K562 (cell line): ENCODE measurements at regions not wholly inside any gene's neighbourhood (a gene's known extent, or its start where the extent isn't known, plus 50 kb on each side); places are given as distances from the start of the nearest gene placed in this dataset.

Experiments used
- ATAC-seq: fragments of 200-7000 bp; cut with Tn5 transposase; 3 replicates; pipeline ENCODE4 v1.9.1; 2020; ENCODE audit warnings: moderate library complexity
- BruUV-seq: library from RNA; stranded (reverse); fragments of 400-500 nt; replicated peaks from 2 replicates; lab custom pipeline; 2021; lab: Mats Ljungman, UMichigan
- CTCF ChIA-PET: fragments of 300-600 bp; formaldehyde crosslinking; extraction: SDS; loops from one replicate; lab custom pipeline; 2021; ENCODE audit warnings: low intra/inter-chr PET ratio; lab: Yijun Ruan, JAX
- POLR2A ChIA-PET: fragments of 300-600, 350-650 bp; sonication (Branson Sonifier 250); formaldehyde crosslinking; extraction: SDS; loops from one replicate; lab custom pipeline; 2021; ENCODE audit warnings: antibody characterized with exemption, inconsistent platforms; lab: Yijun Ruan, JAX
- DNase-seq, 4 experiments: peaks; one replicate each; pipeline versions ENCODE4 v3.0.0 to v3.0.0-alpha.2; 2011 to 2018; ENCODE audit warnings: low spot score in 3 of 4, mixed read lengths in 3 of 4; ENCODE audit errors: extremely low read depth in 1 of 4
- FAIRE-seq: peaks from 2 replicates; lab custom pipeline; 2011; peaks lifted over from hg19 to GRCh38; lab: Jason Lieb, UNC
- H2AFZ ChIP-seq: 2 replicates; pipeline ENCODE4 v1.6.0; 2011; ENCODE audit warnings: low read depth, low read length, control low read depth, inconsistent platforms
- H3K27ac ChIP-seq: fragments of 200-600 bp; 3 replicates; pipeline ENCODE4 v1.8.0; 2011; ENCODE audit warnings: low read depth, mild to moderate bottlenecking, control low read depth, inconsistent platforms, low read length, moderate library complexity, mixed read lengths; ENCODE audit errors: extremely low read depth
- H3K27me3 ChIP-seq, 2 experiments: fragments of 300-600 bp in 1 of 2; 2 replicates in 1 of 2; 3 replicates in 1 of 2; pipeline versions ENCODE4 v1.6.0 to v1.8.0; 2011; ENCODE audit warnings: inconsistent platforms in 2 of 2, low read length in 2 of 2, mild to moderate bottlenecking in 1 of 2, mixed read lengths in 1 of 2, moderate library complexity in 1 of 2; ENCODE audit not compliant: control insufficient read depth in 2 of 2, insufficient read depth in 2 of 2
- H3K36me3 ChIP-seq: fragments of 300-600 bp; 3 replicates; pipeline ENCODE4 v1.8.0; 2011; ENCODE audit warnings: mild to moderate bottlenecking, low read length, inconsistent platforms; ENCODE audit not compliant: control insufficient read depth, insufficient read depth
- H3K4me1 ChIP-seq, 2 experiments: fragments of 200-600 bp in 1 of 2; replicated peaks in 1 of 2; 2 replicates in 1 of 2; 3 replicates in 1 of 2; pipeline versions ENCODE4 v1.5.1 to v1.8.0; 2011; ENCODE audit warnings: inconsistent platforms in 2 of 2, low read length in 2 of 2, mild to moderate bottlenecking in 1 of 2, mixed read lengths in 1 of 2, moderate library complexity in 1 of 2; ENCODE audit not compliant: control insufficient read depth in 2 of 2, insufficient read depth in 2 of 2
- H3K4me2 ChIP-seq: 2 replicates; pipeline ENCODE4 v1.6.1; 2011; ENCODE audit warnings: low read length, control low read depth, inconsistent platforms, mixed read lengths; ENCODE audit not compliant: insufficient read depth
- H3K4me3 ChIP-seq: fragments of 200-600 bp; sonication (generic), shearing (Covaris generic); 2 replicates; pipeline ENCODE4 v1.5.1; 2016; ENCODE audit warnings: control low read depth, inconsistent platforms
- H3K79me2 ChIP-seq: fragments of 200-600 bp; 3 replicates; pipeline ENCODE4 v1.8.0; 2011; ENCODE audit warnings: low read length, inconsistent platforms; ENCODE audit not compliant: control insufficient read depth, insufficient read depth
- H3K9ac ChIP-seq, 2 experiments: 2 replicates each; pipeline versions ENCODE4 v1.6.0 to v1.6.1; 2011; ENCODE audit warnings: low read depth in 2 of 2, low read length in 2 of 2, control low read depth in 1 of 2, inconsistent platforms in 1 of 2, mild to moderate bottlenecking in 1 of 2, mixed read lengths in 1 of 2; ENCODE audit not compliant: insufficient read depth in 1 of 2
- H3K9me1 ChIP-seq: one replicate; pipeline ENCODE4 v1.6.0; 2011; ENCODE audit warnings: inconsistent platforms, mild to moderate bottlenecking, low read length, moderate library complexity; ENCODE audit not compliant: control insufficient read depth, insufficient read depth
- H3K9me3 ChIP-seq: replicated peaks from 2 replicates; pipeline ENCODE4 v1.5.1; 2011; ENCODE audit warnings: low read depth, low read length, inconsistent platforms; ENCODE audit not compliant: control insufficient read depth, insufficient read depth
- H4K20me1 ChIP-seq: replicated peaks from 2 replicates; pipeline ENCODE4 v1.6.1; 2011; ENCODE audit warnings: low read length, inconsistent platforms, mixed read lengths; ENCODE audit not compliant: control insufficient read depth, insufficient read depth
- BACH1 ChIP-seq: fragments of 200-800 bp; sonication (Bioruptor generic); IDR thresholded peaks from 2 replicates; pipeline ENCODE4 v1.6.1; 2016; ENCODE audit warnings: missing genetic modification characterization, missing compliant biosample characterization
- CAMTA2 ChIP-seq: fragments of 250-450 bp; sonication (Bioruptor Pico); conservative IDR thresholded peaks from 2 replicates; pipeline ENCODE4 v1.5.1; 2022
- CCAR2 ChIP-seq: fragments of 200-400 bp; formaldehyde crosslinking; IDR thresholded peaks from 2 replicates; pipeline ENCODE4 v1.6.1; 2017; ENCODE audit warnings: mild to moderate bottlenecking, low read depth, low read length
- DACH1 ChIP-seq: fragments of 450-650 bp; IDR thresholded peaks from 2 replicates; pipeline ENCODE4 v1.6.1; 2018; ENCODE audit not compliant: partially characterized antibody
- DNMT1 ChIP-seq: fragments of 450-650 bp; IDR thresholded peaks from 2 replicates; pipeline ENCODE4 v1.6.1; 2016; ENCODE audit warnings: antibody characterized with exemption, mild to moderate bottlenecking
- ERF ChIP-seq: fragments of 450-650 bp; formaldehyde crosslinking; IDR thresholded peaks from 2 replicates; pipeline ENCODE4 v1.4.0; 2020; ENCODE audit warnings: mild to moderate bottlenecking, mixed read lengths
- FOXK2 ChIP-seq, 2 experiments: fragments of 450-650 bp; IDR thresholded peaks in 1 of 2; conservative IDR thresholded peaks in 1 of 2; 2 replicates each; pipeline ENCODE4 v1.6.1; 2016; ENCODE audit warnings: low read depth in 2 of 2, mild to moderate bottlenecking in 1 of 2
- HMG20B ChIP-seq: fragments of 250-450 bp; sonication (Bioruptor Pico); IDR thresholded peaks from 2 replicates; pipeline ENCODE4 v1.5.0; 2021; ENCODE audit warnings: mild to moderate bottlenecking
- NFRKB ChIP-seq: fragments of 450-650 bp; IDR thresholded peaks from 2 replicates; pipeline ENCODE4 v1.6.1; 2016; ENCODE audit warnings: low read depth
- PHB ChIP-seq: fragments of 250-450 bp; sonication (Bioruptor Pico); IDR thresholded peaks from 2 replicates; pipeline ENCODE4 v1.5.0; 2021
- PRMT5 ChIP-seq: sonication (generic); formaldehyde crosslinking; IDR thresholded peaks from 2 replicates; pipeline ENCODE4 v1.5.0; 2020; ENCODE audit warnings: missing genetic modification reagents
- SRF ChIP-seq, 2 experiments: fragments of 250-450, 450-650 bp in 1 of 2; sonication (Bioruptor Pico) in 1 of 2; sonication (generic) in 1 of 2; formaldehyde crosslinking; IDR thresholded peaks; 2 replicates each; pipeline versions ENCODE4 v1.5.0 to v1.5.1; 2020 to 2022; ENCODE audit warnings: mild to moderate bottlenecking in 1 of 2, missing genetic modification reagents in 1 of 2
- ZNF143 ChIP-seq: sonication (generic); formaldehyde crosslinking; IDR thresholded peaks from 2 replicates; pipeline ENCODE4 v1.9.0; 2022; ENCODE audit warnings: mild to moderate bottlenecking, missing genetic modification reagents
- ZNF311 ChIP-seq: fragments of 250-450 bp; sonication (Bioruptor Pico); IDR thresholded peaks from 2 replicates; pipeline ENCODE4 v1.4.0; 2020; ENCODE audit warnings: mild to moderate bottlenecking, moderate library complexity
- ZNF830 ChIP-seq: fragments of 250-450 bp; sonication (Bioruptor Pico); IDR thresholded peaks from 2 replicates; pipeline ENCODE4 v1.5.0; 2021; ENCODE audit warnings: mild to moderate bottlenecking
- WGBS: fragments of 100-300 bp; shearing (Covaris generic); methylation state at CpG from one replicate; pipeline ENCODE4 v1.1.6; 2016; ENCODE audit warnings: low coverage, mixed read lengths; ENCODE audit not compliant: insufficient coverage; ENCODE audit errors: missing lambda C conversion rate; 5-methylcytosine and 5-hydroxymethylcytosine counted together
- in situ Hi-C: fragments of 300-500 bp; cut with MboI; formaldehyde crosslinking; loops from 4 replicates; pipeline ENCODE4 v1.15.0; 2018; ENCODE audit warnings: inconsistent platforms, mixed read lengths
- intact Hi-C: fragments of 100-400 bp; cut with micrococcal nuclease; formaldehyde crosslinking; loops from 2 replicates; pipeline ENCODE4 v1.14.2; 2022
- TF ChIP-seq, protein P1 (sequence below): fragments of 250-450 bp; sonication (Bioruptor Pico); IDR thresholded peaks from 2 replicates; pipeline ENCODE4 v1.8.0; 2022; ENCODE audit warnings: moderate library complexity, mild to moderate bottlenecking, inconsistent platforms
- TF ChIP-seq, protein P2 (sequence below): sonication (generic); formaldehyde crosslinking; IDR thresholded peaks from 2 replicates; pipeline ENCODE4 v1.9.0; 2022; ENCODE audit warnings: mild to moderate bottlenecking, missing genetic modification reagents
- TF ChIP-seq, protein P3 (sequence below): fragments of 450-650 bp; IDR thresholded peaks from 2 replicates; pipeline ENCODE4 v1.6.1; 2017; ENCODE audit warnings: antibody characterized with exemption

DNA sequence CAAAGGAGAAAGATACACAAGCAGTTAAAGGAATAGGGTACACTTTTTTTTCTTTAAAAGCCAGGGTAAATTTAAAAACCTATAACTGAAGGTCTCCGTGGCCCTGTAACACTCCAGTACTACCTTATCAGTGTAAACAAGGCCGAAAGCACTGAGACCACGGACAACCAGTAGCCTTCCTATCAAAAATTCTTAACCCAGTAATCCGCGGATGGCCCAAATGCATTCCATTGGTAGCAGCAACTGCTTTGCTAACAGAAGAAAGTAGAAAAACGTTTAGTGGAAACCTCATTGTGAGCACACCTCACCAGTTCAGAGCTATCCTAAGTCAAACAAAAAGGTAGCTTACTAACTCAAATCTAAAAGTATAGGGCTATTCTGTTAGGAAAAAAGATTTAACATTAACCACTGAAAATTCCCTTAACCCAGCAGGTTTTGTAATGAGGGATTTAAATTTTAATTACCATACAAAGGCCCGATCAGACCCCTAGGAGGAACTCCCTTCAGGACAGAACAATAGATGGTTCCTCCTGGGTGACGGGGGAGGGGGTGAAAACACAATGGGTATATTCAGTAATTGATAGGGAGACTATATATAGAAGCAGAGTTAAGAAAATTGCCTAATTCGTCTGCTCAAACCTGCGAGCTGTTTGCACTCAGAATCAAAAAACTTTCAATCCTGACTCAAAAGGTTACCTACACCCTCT lies 50.8 kb upstream of the CWC22 start:
- POLR2A ChIA-PET, result no interaction called here
- Histone ChIP-seq H3K9ac (no peak overlapping the region), H2AFZ (no peak overlapping the region), H3K4me2 (no peak overlapping the region), H3K79me2 (no peaks in the 10 kb centered on the region), H3K4me3 (no peak overlapping the region), H3K27ac (no peak overlapping the region), H3K9me1 (no peaks in the 10 kb centered on the region), H3K4me1 (no peaks in the 10 kb centered on the region; a peak in 1 of 5 replicates), H3K9me3 (no peaks in the 10 kb centered on the region), H3K27me3 (peaks cover 5 to 10% of the 10 kb centered on the region in 2 experiments; a peak in 2 of 5 replicates), H3K36me3 (no peaks in the 10 kb centered on the region), H4K20me1 (no peaks in the 10 kb centered on the region)
- FAIRE-seq, result no peak
- intact Hi-C loops (loop anchor here (5.0 kb wide), 1 partner anchor 66 kb away; no protein-coding TSS in a partner anchor), in situ Hi-C loops (no loop called here)
- no TSS peak for BruUV-seq
- no peak for DNase-seq
- WGBS, result 2% methylated on average over 10 of the region's 10 CpGs
- CTCF ChIA-PET, result no interaction called here
- 0 out of 3 replicates have a peak, but pooled peaks have one; percentile 32 for ATAC-seq
- TF ChIP-seq ZNF143 (CRISPR knock-in tag), result no peak
- TF ChIP-seq DACH1, result no peak
- TF ChIP-seq, protein P1, sequence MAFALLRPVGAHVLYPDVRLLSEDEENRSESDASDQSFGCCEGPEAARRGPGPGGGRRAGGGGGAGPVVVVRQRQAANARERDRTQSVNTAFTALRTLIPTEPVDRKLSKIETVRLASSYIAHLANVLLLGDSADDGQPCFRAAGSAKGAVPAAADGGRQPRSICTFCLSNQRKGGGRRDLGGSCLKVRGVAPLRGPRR (CRISPR knock-in tag), result no peak
- no peak for TF ChIP-seq PHB
- TF ChIP-seq, protein P2, sequence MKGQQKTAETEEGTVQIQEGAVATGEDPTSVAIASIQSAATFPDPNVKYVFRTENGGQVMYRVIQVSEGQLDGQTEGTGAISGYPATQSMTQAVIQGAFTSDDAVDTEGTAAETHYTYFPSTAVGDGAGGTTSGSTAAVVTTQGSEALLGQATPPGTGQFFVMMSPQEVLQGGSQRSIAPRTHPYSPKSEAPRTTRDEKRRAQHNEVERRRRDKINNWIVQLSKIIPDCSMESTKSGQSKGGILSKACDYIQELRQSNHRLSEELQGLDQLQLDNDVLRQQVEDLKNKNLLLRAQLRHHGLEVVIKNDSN (CRISPR knock-in tag), result no peak
- no peak for TF ChIP-seq DNMT1
- no peak for TF ChIP-seq CCAR2
- TF ChIP-seq NFRKB, result no peak
- TF ChIP-seq ZNF311 (CRISPR knock-in tag), result no peak
- no peak for TF ChIP-seq PRMT5
- no peak for TF ChIP-seq ERF (CRISPR knock-in tag)
- TF ChIP-seq CAMTA2 (CRISPR knock-in tag), result no peak
- TF ChIP-seq ZNF830, result no peak
- no peak for TF ChIP-seq HMG20B (CRISPR knock-in tag)
- TF ChIP-seq, protein P3, sequence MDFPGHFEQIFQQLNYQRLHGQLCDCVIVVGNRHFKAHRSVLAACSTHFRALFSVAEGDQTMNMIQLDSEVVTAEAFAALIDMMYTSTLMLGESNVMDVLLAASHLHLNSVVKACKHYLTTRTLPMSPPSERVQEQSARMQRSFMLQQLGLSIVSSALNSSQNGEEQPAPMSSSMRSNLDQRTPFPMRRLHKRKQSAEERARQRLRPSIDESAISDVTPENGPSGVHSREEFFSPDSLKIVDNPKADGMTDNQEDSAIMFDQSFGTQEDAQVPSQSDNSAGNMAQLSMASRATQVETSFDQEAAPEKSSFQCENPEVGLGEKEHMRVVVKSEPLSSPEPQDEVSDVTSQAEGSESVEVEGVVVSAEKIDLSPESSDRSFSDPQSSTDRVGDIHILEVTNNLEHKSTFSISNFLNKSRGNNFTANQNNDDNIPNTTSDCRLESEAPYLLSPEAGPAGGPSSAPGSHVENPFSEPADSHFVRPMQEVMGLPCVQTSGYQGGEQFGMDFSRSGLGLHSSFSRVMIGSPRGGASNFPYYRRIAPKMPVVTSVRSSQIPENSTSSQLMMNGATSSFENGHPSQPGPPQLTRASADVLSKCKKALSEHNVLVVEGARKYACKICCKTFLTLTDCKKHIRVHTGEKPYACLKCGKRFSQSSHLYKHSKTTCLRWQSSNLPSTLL, result no peak
- TF ChIP-seq BACH1 (tag), result no peak
- TF ChIP-seq SRF (CRISPR knock-in tag; IDR thresholded peaks at IDR 0.05), result no peak
- no peak for TF ChIP-seq FOXK2 (conservative IDR thresholded peaks at IDR 0.05 in 1 of 2, IDR thresholded peaks at IDR 0.05 in 1 of 2; ENCODE audit: low read depth in 2 of 2)
